Trophoblast cell (in vitro differentiated cells and primary cell): ENCODE measurements at regions not wholly inside any gene's neighbourhood (a gene's known extent, or its start where the extent isn't known, plus 50 kb on each side); places are given as distances from the start of the nearest gene placed in this dataset.
A peak's percentile ranks its signal among the peaks of the same experiment; 100 is the strongest.

ENCODE experiments used
- DNase-seq, 2 donors: peaks; one replicate each; pipeline ENCODE4 v3.0.0-alpha.2; 2016
- H2AFZ ChIP-seq: 2 replicates; pipeline ENCODE4 v1.6.1; 2013; ENCODE audit warnings: low read length, moderate library complexity, mild to moderate bottlenecking; ENCODE audit not compliant: insufficient read depth, poor library complexity
- H2AK5ac ChIP-seq: 2 replicates; pipeline ENCODE4 v1.6.1; 2013; ENCODE audit warnings: mild to moderate bottlenecking, low read length
- H2BK120ac ChIP-seq: 2 replicates; pipeline ENCODE4 v1.6.1; 2013; ENCODE audit warnings: low read length, mild to moderate bottlenecking, moderate library complexity; ENCODE audit not compliant: insufficient read depth, poor library complexity
- H2BK12ac ChIP-seq: 2 replicates; pipeline ENCODE4 v1.6.1; 2013; ENCODE audit warnings: mild to moderate bottlenecking, low read length, moderate library complexity
- H2BK5ac ChIP-seq: 2 replicates; pipeline ENCODE4 v1.6.1; 2013; ENCODE audit warnings: low read length, low read depth, moderate library complexity, mild to moderate bottlenecking; ENCODE audit not compliant: poor library complexity
- H3K14ac ChIP-seq: 2 replicates; pipeline ENCODE4 v1.6.1; 2013; ENCODE audit warnings: mild to moderate bottlenecking, low read length
- H3K18ac ChIP-seq: 2 replicates; pipeline ENCODE4 v1.6.1; 2013; ENCODE audit warnings: mild to moderate bottlenecking, low read length
- H3K23ac ChIP-seq: 2 replicates; pipeline ENCODE4 v1.6.1; 2013; ENCODE audit warnings: low read length
- H3K27ac ChIP-seq: 2 replicates; pipeline ENCODE4 v1.5.1; 2013; ENCODE audit warnings: low read depth, mild to moderate bottlenecking, inconsistent platforms, low read length, moderate library complexity
- H3K27me3 ChIP-seq: 2 replicates; pipeline ENCODE4 v1.6.1; 2013; ENCODE audit warnings: inconsistent platforms, mild to moderate bottlenecking, low read length, moderate library complexity; ENCODE audit not compliant: insufficient read depth
- H3K36me3 ChIP-seq, 2 experiments: 1 replicate in 1 of 2; 2 replicates in 1 of 2; pipeline ENCODE4 v1.6.1; 2013; ENCODE audit warnings: low read length in 2 of 2, mild to moderate bottlenecking in 2 of 2, moderate library complexity in 1 of 2; ENCODE audit not compliant: insufficient read depth in 2 of 2, control insufficient read depth in 1 of 2
- H3K4ac ChIP-seq: 2 replicates; pipeline ENCODE4 v1.6.1; 2013; ENCODE audit warnings: low read depth, mild to moderate bottlenecking, low read length, moderate library complexity
- H3K4me1 ChIP-seq, 2 experiments: 1 replicate in 1 of 2; 2 replicates in 1 of 2; pipeline ENCODE4 v1.6.1; 2013; ENCODE audit warnings: low read length in 2 of 2, mild to moderate bottlenecking in 2 of 2, moderate library complexity in 1 of 2; ENCODE audit not compliant: insufficient read depth in 2 of 2, control insufficient read depth in 1 of 2
- H3K4me2 ChIP-seq: 2 replicates; pipeline ENCODE4 v1.6.1; 2013; ENCODE audit warnings: inconsistent platforms, mild to moderate bottlenecking, low read length, moderate library complexity
- H3K4me3 ChIP-seq: 2 replicates; pipeline ENCODE4 v1.5.1; 2013; ENCODE audit warnings: mild to moderate bottlenecking, low read depth, low read length, inconsistent platforms
- H3K79me1 ChIP-seq: one replicate; pipeline ENCODE4 v1.6.1; 2013; ENCODE audit warnings: low read length
- H3K79me2 ChIP-seq: 2 replicates; pipeline ENCODE4 v1.6.1; 2013; ENCODE audit warnings: low read length, mild to moderate bottlenecking; ENCODE audit not compliant: control insufficient read depth, insufficient read depth, poor library complexity
- H3K9ac ChIP-seq: 2 replicates; pipeline ENCODE4 v1.6.1; 2013; ENCODE audit warnings: mild to moderate bottlenecking, low read length
- H3K9me3 ChIP-seq: 2 replicates; pipeline ENCODE4 v1.6.1; 2013; ENCODE audit warnings: low read depth, mild to moderate bottlenecking, control low read depth, inconsistent platforms, low read length; ENCODE audit not compliant: insufficient read depth
- H4K12ac ChIP-seq: 2 replicates; pipeline ENCODE4 v1.6.1; 2013; ENCODE audit warnings: low read depth, mild to moderate bottlenecking, low read length, moderate library complexity
- H4K8ac ChIP-seq: 2 replicates; pipeline ENCODE4 v1.6.1; 2013; ENCODE audit warnings: low read depth, mild to moderate bottlenecking, low read length, moderate library complexity
- H4K91ac ChIP-seq: one replicate; pipeline ENCODE4 v1.6.1; 2013; ENCODE audit warnings: low read depth, mild to moderate bottlenecking, low read length, moderate library complexity
- WGBS: extraction: QIAGEN DNeasy Blood & Tissue Kit; methylation state at CpG from one replicate; pipeline ENCODE4 v1.1.7; 2013; ENCODE audit warnings: missing lambda C conversion rate; ENCODE audit not compliant: insufficient read length, insufficient coverage; ENCODE audit errors: extremely low coverage; 5-methylcytosine and 5-hydroxymethylcytosine counted together

- H2BK12ac ChIP-seq: no peak overlapping the region
- no peak overlapping the region for H3K18ac ChIP-seq
- no peaks in the 10 kb centered on the region for H3K36me3 ChIP-seq
- no CpG with 5 or more reads among the region's 4 CpGs for WGBS
- no peak overlapping the region for H2BK120ac ChIP-seq
- no peak overlapping the region for H3K4me3 ChIP-seq
- H3K9me3 ChIP-seq: no peaks in the 10 kb centered on the region
- no peak overlapping the region for H2AFZ ChIP-seq
- no peak overlapping the region for H4K91ac ChIP-seq
- no peaks in the 10 kb centered on the region for H3K79me1 ChIP-seq
- no peak overlapping the region for H3K14ac ChIP-seq
- peaks cover 5 to 8% of the 10 kb centered on the region in 2 experiments for H3K4me1 ChIP-seq
- H3K4ac ChIP-seq: no peak overlapping the region
- no peak overlapping the region for H4K8ac ChIP-seq
- H3K79me2 ChIP-seq: no peaks in the 10 kb centered on the region
- H3K9ac ChIP-seq: no peak overlapping the region
- no peak overlapping the region for H3K4me2 ChIP-seq
- H2BK5ac ChIP-seq: no peak overlapping the region
- no peaks in the 10 kb centered on the region for H3K27me3 ChIP-seq
- no peak overlapping the region for H4K12ac ChIP-seq
- H2AK5ac ChIP-seq: no peak overlapping the region
- DNase-seq: peak; percentile 38 to 43
- no peak overlapping the region for H3K23ac ChIP-seq
- no peak overlapping the region for H3K27ac ChIP-seq
These were observed 365.5 kb downstream of the UQCRFS1 start for GRCh38 chr19:28847468-28847867.

- Histone ChIP-seq H2AK5ac (no peak overlapping the region), H4K91ac (no peak overlapping the region), H3K4me2 (no peak overlapping the region), H3K79me1 (no peaks in the 10 kb centered on the region), H3K79me2 (no peaks in the 10 kb centered on the region), H2BK120ac (no peak overlapping the region), H3K18ac (no peak overlapping the region), H2BK5ac (no peak overlapping the region), H4K12ac (no peak overlapping the region), H2BK12ac (no peak overlapping the region), H3K9ac (no peak overlapping the region), H2AFZ (no peak overlapping the region), H3K27ac (no peak overlapping the region), H3K36me3 (no peaks in the 10 kb centered on the region), H3K4ac (no peak overlapping the region), H3K27me3 (no peaks in the 10 kb centered on the region), H3K23ac (peak overlapping the region; percentile 71), H3K4me3 (no peak overlapping the region), H3K9me3 (no peaks in the 10 kb centered on the region), H4K8ac (no peak overlapping the region), H3K4me1 (peaks cover 5 to 8% of the 10 kb centered on the region in 2 experiments), H3K14ac (no peak overlapping the region)
- WGBS: 88% methylated on average over 1 of the region's 4 CpGs
- no peak for DNase-seq
These were observed 366.7 kb downstream of the UQCRFS1 start for GRCh38 chr19:28846094-28846812.

GRCh38 chr19:28843761-28844492 is 369.0 kb downstream of the UQCRFS1 start:
- no CpG with 5 or more reads among the region's 6 CpGs for WGBS
- H3K23ac ChIP-seq: no peak overlapping the region
- H3K9ac ChIP-seq: no peak overlapping the region
- H3K4ac ChIP-seq: no peak overlapping the region
- H3K79me2 ChIP-seq: no peaks in the 10 kb centered on the region
- no peak overlapping the region for H3K4me2 ChIP-seq
- H3K79me1 ChIP-seq: no peaks in the 10 kb centered on the region
- H3K27ac ChIP-seq: no peak overlapping the region
- no peak for DNase-seq
- H2BK120ac ChIP-seq: no peak overlapping the region
- H2BK12ac ChIP-seq: no peak overlapping the region
- no peak overlapping the region for H2AK5ac ChIP-seq
- no peak overlapping the region for H2AFZ ChIP-seq
- H3K27me3 ChIP-seq: no peaks in the 10 kb centered on the region
- no peak overlapping the region for H4K91ac ChIP-seq
- no peak overlapping the region for H3K4me3 ChIP-seq
- no peaks in the 10 kb centered on the region for H3K9me3 ChIP-seq
- H2BK5ac ChIP-seq: no peak overlapping the region
- H3K18ac ChIP-seq: no peak overlapping the region
- no peak overlapping the region for H3K14ac ChIP-seq
- no peak overlapping the region for H4K12ac ChIP-seq
- H4K8ac ChIP-seq: no peak overlapping the region
- no peaks in the 10 kb centered on the region for H3K36me3 ChIP-seq
- H3K4me1 ChIP-seq: no peaks in the 10 kb centered on the region

- no peak overlapping the region for H4K91ac ChIP-seq
- no CpG with 5 or more reads among the region's 3 CpGs for WGBS
These were observed 371.4 kb downstream of the UQCRFS1 start for GRCh38 chr19:28841531-28841930.

More at GRCh38 chr19:28841531-28841930, 371.4 kb downstream of the UQCRFS1 start:
- H2BK5ac ChIP-seq: no peak overlapping the region
- H3K27me3 ChIP-seq: no peaks in the 10 kb centered on the region
- H2BK12ac ChIP-seq: no peak overlapping the region
- no peak overlapping the region for H3K18ac ChIP-seq
- no peaks in the 10 kb centered on the region for H3K4me1 ChIP-seq
- H3K9me3 ChIP-seq: no peaks in the 10 kb centered on the region
- no peak overlapping the region for H3K4me2 ChIP-seq
- H2AK5ac ChIP-seq: no peak overlapping the region
- DNase-seq: no peak
- no peaks in the 10 kb centered on the region for H3K79me1 ChIP-seq
- H3K36me3 ChIP-seq: no peaks in the 10 kb centered on the region
- H3K27ac ChIP-seq: no peak overlapping the region
- H3K79me2 ChIP-seq: no peaks in the 10 kb centered on the region
- no peak overlapping the region for H3K14ac ChIP-seq
- H3K23ac ChIP-seq: no peak overlapping the region
- no peak overlapping the region for H3K4ac ChIP-seq
- H4K12ac ChIP-seq: no peak overlapping the region
- no peak overlapping the region for H2BK120ac ChIP-seq
- no peak overlapping the region for H3K9ac ChIP-seq
- H2AFZ ChIP-seq: no peak overlapping the region
- no peak overlapping the region for H3K4me3 ChIP-seq
- no peak overlapping the region for H4K8ac ChIP-seq
